HG03432 (cell line): ENCODE measurements at regions not wholly inside any gene's neighbourhood (a gene's known extent, or its start where the extent isn't known, plus 50 kb on each side); places are given as distances from the start of the nearest gene placed in this dataset.
"Not testable (repeated sequence)": the region's sequence is repeated elsewhere in the genome, so short reads cannot be mapped to it uniquely, and the experiment has no call there.

ENCODE experiments used
- ATAC-seq: cut with Tn5 transposase; IDR thresholded peaks from one replicate; pipeline ENCODE4 v1.9.1; 2021; ENCODE audit warnings: mild to moderate bottlenecking, moderate library complexity; ENCODE audit not compliant: unreplicated experiment

DNA sequence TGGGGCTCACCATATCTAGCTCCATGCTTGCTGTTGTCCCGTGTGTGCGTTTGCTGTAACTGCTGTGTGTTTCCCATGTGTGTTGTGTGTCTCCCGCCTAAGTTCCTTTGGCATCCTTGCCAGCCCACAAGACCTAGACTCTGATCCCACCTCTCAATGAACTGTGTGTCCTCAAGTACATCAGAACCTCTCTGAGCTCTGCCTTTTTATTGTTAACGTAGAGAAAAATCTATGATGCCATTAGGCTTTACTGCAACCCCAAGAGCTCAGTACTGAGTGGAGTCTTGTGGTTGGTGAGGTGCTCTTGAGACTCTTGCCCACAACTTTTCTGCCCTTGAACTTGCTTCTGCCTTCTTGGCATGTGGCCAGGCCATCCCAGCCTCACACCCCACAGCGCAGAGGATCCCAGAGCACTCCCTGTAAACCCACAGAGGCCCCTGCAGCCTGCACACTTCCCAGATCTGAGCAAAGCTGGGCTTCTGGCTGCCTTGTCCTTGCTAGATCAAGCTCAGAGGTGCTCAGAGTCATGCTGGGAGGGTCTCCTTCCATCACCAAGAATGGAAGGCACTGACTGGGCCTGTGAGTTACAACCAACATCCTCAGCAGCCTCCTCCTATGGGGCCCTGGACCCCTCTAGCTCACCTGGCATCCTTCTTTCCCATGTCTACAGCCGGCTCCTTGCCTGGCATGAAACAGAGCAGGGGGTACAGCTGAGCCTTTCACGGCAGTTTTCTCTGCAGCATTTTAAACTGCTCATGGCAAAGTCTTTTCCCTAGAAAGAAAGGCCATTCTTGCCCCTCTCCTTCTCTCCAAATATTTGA, 643.4 kb downstream of the ACTR3B start:
- ATAC-seq = no peak

DNA sequence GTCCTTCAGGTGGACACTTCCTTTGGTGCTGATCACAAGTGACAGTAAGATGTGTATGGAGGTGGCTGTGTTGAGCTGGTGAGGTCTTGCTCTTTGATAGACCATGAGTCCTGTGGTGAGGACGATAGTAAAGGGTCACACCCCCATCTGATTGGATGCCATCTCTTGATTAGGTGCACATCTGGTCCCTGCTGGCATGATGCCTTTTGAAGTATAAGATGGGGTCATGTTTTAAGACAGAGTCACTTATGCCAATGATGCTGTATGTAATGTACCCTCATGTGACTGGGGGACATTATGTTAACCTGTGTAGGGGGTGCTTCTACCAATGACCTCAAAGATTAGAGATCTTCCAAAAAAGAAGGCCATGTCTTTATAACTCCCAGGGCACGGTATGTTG, 644.6 kb downstream of the ACTR3B start:
- no peak for ATAC-seq

DNA sequence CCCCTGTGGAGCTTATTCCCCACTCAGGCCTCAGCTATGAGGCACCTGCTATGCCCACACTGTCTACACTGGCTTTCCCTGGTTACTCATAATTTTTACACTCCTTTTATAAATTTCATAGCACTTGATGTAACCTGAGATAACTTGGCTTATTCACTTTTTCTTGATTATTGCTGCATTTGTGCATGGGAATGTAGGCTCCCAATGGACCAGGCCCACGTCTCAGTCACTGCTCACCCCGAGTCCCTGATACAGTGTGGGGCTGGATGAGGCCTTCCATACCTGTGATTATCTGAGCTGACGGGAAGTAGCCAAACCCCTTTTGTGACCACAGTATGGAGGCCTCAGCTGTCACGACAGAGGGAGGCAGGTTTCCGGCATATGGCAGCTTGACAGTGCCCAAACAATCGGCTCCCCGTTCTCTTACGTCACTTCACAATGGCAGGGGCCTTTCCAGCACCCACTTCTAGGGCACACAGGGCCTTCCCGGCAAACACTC, 645.3 kb downstream of the ACTR3B start:
- no peak for ATAC-seq

DNA sequence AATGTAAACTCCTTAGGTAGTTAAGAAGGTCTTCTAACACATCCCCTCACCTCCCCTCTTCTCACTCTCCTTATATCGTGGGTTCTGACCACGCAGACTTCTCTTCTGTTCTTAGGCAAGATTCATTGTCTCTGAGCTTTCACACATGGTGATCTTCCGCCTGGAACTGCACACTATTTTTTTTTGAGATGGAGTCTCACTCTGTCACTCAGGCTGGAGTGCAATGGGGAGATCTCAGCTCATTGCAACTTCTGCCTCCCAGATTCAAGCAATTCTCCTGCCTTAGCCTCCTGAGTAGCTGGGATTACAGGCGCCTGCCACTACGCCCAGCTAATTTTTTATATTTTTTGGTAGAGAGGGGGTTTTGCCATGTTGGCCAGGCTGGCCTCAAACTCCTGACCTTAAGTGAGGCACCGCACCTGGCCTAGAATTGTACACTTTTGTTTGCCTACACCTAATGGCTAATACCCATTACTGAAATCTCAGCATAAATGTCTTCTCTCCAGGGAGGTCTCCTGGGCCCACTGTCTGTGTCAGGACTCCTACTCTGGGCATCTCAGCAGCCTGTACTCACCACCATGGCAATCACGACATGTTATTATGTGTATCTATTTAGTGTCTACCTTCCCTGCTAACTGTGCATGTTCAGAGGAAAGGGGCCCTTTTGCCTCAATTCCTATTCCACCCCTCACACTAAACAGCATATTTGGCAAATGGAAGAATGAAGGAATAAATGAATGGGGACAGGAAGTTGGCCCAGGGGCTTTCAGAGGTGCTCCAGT, 646.3 kb upstream of the DPP6 start:
- ATAC-seq = no peak

DNA sequence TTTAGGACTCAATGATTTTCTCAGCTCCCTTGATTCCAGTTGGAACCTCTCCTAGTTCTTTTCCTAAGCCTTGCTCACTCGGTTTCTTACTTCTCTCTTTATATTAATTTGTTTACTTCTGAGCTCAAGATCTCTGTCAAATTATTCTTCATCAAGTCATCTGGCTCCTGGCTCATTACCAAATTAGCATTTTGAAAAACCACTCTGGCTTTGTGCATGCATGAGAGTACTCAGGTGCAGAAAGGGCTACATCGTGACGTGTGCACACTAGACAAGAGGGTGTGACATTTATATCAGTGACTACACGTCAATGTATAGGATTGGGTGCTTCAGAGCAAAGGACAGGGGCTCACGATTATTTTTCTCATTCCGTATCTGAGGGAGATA, 645.7 kb upstream of the DPP6 start:
- ATAC-seq = no peak

DNA sequence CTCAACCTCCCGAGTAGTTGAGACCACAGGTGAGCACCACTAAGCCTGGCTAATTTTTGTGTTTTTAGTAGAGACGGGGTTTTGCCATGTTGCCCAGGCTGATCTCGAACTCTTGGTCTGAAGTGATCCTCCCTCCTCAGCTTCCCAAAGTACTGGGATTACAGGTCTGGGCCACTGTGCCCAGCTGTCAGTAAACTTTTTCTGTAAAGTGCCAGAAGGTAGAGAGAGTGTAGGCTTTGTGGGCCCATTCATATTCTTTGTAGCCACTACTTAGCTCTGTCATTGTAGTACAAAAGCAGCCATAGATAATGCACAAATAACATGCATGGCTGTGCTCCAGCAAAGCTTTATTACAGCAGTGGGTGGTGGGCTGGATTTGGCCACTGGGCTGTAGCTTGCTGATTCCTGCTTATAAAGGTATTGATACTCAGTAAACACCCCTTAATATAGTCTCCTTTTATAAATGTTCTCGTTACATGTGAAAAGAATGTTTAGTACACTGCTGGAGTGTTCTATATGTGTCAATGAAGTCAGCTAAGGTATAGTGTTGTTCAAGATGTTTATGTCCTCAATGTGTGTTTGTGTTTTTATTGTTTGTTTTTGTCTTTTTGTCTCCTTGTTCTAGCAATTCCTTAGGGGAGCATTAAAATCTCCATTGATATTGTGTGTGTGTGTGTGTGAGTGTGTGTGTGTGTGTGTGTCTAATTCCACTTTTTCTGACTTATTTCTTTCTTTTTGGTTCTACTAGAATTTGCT, 644.7 kb upstream of the DPP6 start:
- no peak for ATAC-seq

DNA sequence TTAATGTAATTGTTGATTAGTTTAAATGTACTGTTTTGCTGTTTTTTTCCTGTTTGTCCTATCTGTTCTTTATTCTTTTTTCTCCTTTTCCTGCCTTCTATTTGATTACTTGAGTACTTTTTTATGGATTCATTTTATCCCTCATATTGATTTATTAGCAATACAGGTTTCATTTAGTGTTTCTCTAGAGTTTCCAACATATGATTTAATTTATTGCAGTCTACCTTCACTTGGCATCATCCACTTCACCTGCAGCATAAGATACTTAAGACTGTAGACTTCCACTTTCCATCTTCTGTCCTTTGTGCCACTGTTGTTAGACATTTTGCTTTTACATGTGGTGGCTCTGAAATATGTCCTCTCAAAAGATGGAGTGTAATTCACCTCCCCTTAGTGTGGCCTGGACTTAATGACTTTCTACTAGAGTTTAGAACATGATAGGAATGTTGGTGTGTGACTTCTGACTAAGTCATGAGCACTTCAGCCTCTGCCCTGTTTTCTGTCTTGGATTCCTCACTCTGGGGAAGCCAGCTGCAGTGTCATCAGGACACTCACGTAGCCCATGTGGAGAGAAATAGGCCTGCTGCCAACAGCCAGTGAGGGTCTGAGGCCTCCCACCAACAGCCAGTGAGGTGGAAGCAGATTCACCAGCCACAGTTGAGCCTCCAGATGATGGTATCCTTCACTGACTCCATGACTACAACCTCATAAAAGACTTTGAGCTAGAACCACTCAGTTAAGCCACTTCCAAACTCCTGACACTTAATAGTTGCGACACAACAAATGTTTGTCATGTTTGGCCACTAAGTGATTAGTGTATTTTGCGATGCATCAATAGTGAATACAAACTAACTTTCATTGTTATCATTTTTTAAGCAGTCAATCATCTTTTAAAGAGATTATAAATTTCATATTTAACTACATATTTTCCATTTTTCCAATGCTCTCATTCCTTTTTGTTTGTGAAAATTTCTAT, 643.5 kb upstream of the DPP6 start:
- no peak for ATAC-seq

DNA sequence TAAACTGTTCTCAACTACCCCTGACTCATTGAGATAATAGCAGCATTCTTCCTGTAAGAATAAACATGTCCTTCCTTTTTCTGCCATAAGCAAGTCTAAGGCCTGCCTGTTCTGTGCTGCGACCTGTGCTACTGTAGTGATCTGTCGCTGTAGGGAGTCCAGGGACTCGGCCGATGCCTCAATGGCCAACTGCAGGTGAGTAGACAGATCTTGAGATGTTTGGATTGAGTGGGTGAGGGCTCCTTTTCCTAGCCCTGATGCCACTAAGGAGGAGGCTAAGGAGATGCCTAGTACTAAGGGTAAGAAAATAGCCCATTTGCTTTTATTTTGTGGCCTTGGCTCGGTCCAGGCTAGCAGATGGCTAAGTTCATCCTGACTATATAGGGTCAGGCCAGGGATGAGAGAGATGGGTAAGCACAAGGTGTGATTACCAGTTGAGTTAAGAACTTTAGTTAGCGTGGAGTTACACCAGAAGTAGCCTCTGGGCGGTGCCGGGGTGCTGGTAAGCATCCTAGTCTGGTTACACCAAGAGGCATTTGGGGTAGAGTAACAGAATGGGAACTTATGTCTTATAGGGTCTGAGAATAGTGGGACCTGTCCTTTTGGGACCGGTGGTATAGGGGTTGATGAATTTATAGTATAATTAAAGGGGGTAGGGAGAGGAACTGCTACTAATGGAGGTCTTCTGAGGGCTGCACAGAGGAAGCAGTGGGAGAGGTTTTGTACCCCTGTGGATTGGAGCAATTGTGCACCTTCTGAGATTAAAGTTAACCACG, 642.4 kb upstream of the DPP6 start:
- not testable (repeated sequence) for ATAC-seq

DNA sequence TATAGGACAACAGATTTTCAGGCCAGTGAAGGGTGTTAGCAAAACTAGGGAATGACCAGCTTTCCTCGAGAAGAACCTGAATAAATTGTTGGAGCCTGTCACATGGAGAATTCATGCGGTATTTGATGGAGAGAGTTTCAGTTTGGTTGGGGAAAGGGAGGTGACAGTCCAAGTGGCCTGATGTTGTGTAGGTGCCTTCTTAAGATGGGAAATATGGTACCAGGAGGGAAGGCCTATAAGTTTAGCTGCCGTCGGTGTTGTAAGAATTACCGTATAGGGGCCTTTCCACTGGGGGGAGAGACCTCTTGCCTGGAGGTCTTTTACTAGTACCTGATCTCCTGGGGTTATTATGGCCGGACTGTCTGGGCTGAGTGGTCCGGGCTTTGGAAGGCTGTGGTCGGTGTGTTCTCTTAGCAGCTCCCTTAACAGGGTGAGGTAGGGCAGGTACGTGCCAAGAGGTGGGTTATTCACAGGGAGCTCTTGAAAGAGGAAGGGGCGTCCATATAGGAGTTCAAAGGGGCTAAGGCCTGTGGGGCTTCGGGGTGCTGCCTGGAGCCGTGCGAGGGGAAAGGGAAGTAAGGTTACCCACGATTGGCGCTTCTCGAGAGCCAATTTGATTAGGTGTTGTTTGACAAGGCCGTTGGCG, 641.1 kb upstream of the DPP6 start:
- ATAC-seq = not testable (repeated sequence)

DNA sequence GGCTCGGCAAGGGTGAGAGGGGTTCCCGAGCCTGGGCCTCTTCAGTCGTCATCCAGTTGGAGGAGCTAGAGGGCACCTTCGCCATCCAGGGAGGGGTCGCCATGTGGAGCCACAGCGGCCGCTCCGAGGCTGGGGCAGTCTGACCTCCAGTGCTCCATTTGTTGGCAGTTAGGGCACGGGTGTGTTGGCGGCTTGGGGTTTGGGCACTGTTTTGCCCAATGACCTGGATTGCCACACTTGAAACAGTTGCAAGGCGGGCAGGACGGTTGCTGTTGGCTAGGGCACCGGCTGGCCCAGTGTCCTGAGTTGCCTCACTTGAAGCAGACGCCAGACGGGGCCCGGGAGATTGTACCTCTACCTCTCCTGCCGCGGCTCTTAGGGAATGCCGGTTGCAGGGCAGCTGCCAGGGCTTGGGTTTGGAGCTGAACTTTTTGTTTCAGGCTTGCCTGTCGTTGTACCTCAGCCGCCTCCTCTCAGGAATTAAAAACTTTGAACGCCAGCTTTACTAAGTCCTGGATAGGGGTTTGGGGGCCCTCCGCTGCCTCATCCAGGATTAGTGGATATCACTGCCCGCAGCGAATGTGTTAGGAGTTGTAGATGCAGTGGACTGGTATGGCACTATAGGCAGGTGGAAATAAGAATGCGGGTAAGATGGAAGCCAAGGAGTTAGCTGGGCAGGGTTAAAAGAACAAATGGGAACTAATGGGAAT, 639.9 kb upstream of the DPP6 start:
- not testable (repeated sequence) for ATAC-seq

DNA sequence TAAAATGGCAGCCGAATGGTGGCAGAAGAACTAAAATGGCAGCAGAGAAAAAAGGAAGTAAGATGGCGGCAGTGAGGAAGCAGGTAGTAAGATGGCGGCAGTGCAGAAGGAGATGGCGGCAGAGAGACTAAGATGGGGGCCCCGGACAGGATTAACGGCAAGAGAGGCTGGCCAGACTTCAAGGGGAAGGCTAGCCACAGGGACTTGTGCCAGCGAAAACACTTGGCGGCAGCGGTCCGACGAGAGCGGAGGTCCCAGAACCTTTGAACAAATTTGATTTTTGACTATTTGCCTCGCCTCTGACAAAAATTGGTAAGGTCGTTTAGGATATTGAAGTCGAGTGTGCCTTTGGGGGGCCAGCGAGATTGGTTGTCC, 639.4 kb upstream of the DPP6 start:
- ATAC-seq = not testable (repeated sequence)

DNA sequence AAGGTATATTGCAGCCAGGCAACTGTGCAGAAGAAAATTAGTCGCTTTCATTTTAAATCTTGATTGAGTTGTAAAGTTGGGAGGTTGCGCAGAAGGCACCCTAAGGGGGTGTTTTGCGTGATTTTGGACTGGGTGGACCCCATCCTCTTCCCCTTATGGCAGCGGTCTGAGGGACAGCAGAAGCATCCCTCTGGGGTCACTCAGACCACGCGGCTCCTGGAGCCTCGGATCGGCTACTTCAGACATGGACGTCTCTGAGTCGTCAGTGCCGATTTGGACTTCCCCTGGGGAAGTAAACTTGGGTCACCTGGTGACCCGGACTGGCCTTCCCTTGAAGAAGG, 639.0 kb upstream of the DPP6 start:
- ATAC-seq = no peak

DNA sequence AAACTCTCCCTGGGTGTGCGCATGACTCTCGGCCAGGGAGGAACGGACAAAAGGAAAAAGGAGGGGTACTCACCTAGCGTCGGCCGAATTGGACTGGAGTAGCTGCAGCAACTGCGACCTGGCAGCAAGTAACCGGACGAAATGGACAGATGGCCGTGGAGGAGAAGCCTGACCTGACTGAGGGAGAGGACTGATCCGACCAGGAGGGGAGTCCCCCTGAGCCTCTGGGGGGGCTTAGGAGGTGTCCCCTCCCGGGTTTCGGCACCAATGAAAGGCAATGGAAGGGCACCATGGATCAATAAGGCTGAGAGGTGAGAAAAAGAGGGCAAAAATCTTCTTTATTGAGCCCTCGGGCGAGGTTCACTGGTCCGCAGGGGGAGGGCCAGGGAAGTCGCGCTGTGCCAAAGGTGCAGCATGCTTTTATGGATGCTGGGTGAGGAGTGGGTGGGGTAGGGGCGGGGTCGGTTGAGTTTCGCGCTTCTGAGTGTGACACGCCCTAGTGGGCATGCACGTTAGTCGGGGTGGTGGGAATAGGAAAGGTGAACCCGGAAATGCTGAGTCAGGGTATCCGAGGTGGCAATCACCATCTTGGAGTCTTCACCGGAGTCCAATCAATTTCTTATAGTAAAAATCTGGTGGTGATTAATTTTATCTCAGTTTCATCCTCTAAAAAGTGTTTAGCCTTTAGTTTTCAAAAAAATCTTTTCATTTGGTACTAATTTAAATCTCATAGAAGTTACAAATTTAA, 638.5 kb upstream of the DPP6 start:
- no peak for ATAC-seq

DNA sequence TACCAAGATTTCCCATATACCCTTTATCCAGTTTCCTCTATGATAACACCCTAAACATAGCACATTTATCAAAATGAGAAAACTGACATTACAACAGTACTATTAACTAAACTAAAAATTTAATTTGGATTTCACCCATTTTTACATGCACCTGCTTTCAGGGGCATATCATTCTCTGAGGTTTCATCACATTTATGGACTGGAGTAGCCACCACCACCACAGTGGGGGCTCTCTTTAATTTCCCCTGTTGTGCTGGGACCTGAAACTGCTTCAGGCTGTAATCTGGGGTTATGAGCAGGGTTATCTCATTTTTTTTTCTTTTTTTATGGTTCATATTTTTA, 637.9 kb upstream of the DPP6 start:
- ATAC-seq = no peak

DNA sequence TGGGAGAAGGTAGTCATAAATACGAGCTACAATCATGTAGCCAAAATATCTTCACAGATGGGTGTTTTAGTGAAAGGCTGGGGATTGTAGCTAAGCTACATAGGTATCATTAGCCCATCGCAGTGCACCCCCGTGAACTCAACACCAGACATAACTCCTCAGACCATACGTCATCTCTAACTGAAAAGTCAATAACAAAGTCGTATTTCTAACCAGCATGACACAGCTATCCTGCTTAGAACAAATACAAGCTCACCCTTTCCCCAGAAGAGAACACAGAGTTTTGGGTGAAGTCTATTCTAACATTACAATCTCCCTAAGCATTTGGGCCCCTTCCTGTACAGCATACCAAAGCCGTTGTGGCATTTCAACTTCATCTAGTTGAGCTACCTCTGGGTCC, 636.6 kb upstream of the DPP6 start:
- no peak for ATAC-seq

DNA sequence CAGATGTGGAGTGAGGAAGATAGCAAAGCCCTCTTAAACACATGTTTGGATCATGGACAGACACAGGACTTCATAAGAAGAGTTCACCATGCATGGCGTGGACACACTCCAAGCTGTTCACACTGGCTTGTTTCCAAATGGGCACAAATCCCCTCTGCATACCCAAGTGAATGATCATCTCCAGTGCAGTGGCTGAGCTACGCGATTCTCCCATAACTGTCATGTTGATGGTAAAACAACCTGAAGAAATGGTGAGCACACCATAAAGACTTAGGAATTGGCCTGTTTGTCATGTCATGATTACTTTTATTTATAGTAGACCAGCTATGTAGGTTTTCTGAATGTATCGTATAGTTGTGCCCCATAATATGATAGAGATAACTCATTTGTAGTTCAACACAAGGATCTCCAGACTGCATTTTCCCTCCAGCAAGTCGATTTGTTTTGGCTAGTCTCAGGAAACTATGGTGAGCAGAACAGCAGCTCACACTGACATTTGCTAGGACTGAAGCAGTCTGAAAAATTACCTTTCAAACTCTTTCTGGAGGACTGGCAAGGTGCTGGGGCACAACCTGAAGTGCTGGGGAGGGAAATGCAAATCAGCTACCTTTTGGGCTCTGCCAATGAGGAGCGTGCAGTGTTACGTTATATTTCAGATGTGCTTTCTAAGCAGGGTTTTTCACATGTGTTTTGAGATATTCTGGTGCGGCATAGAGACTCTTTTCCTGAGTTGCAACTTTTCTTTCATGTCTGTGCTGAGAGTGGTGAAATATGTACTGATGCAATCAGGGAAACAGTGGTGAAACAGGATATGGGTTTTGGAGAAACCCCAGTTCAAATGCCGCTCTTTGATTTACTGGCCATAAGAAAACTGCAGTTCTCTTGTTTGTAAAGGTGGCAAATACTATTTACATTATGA, 629.6 kb upstream of the DPP6 start:
- ATAC-seq = no peak

DNA sequence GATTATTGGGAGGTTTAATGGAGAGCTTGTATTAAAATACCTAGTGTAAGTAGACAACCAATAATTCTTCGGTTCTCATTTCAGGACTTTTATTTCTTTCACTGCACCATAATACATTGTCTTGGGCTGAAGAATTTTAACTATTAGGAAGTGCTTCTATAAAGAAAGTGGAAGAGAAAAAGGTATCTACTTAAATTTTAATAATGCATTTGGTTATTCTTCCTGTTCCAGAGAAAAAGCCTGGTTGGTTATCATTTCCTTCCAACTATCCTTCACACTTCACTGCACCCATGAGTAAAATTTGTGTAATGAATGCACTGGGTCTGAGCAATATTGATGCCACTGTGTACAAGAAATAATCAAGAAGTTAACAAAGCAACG, 629.0 kb upstream of the DPP6 start:
- ATAC-seq = no peak
